DOHH2 (cell line): ENCODE measurements at regions not wholly inside any gene's neighbourhood (a gene's known extent, or its start where the extent isn't known, plus 50 kb on each side); places are given as distances from the start of the nearest gene placed in this dataset.
"Not testable (repeated sequence)": the region's sequence is repeated elsewhere in the genome, so short reads cannot be mapped to it uniquely, and the experiment has no call there.

Source experiments
- H3F3A ChIP-seq: fragments of 200-600 bp; sonication (generic), shearing (Covaris generic); 2 replicates; pipeline ENCODE4 v1.6.0; 2016; ENCODE audit warnings: antibody characterized with exemption, mild to moderate bottlenecking; ENCODE audit not compliant: control insufficient read depth, insufficient read depth
- H3K27ac ChIP-seq: fragments of 200-600 bp; sonication (generic); 2 replicates; pipeline ENCODE4 v1.5.1; 2014; ENCODE audit warnings: low read depth, mild to moderate bottlenecking, low read length, moderate library complexity
- H3K27me3 ChIP-seq: fragments of 200-600 bp; sonication (generic); 2 replicates; pipeline ENCODE4 v1.6.1; 2014; ENCODE audit warnings: mild to moderate bottlenecking, low read length, mixed read lengths; ENCODE audit not compliant: control insufficient read depth
- H3K36me3 ChIP-seq: fragments of 200-600 bp; sonication (generic); 2 replicates; pipeline ENCODE4 v1.6.1; 2014; ENCODE audit warnings: mild to moderate bottlenecking, low read length, moderate library complexity, mixed read lengths; ENCODE audit not compliant: control insufficient read depth
- H3K4me1 ChIP-seq: fragments of 200-600 bp; sonication (generic); 2 replicates; pipeline ENCODE4 v1.6.1; 2014; ENCODE audit warnings: mild to moderate bottlenecking, low read length, mixed read lengths; ENCODE audit not compliant: control insufficient read depth
- H3K4me2 ChIP-seq: fragments of 200-600 bp; sonication (generic); 2 replicates; pipeline ENCODE4 v1.6.0; 2014; ENCODE audit warnings: mild to moderate bottlenecking, low read length, moderate library complexity
- H3K4me3 ChIP-seq: fragments of 200-600 bp; sonication (generic); 2 replicates; pipeline ENCODE4 v1.5.1; 2014; ENCODE audit warnings: mild to moderate bottlenecking, low read length, mixed read lengths
- H3K79me2 ChIP-seq: fragments of 200-600 bp; sonication (generic); 2 replicates; pipeline ENCODE4 v1.6.1; 2014; ENCODE audit warnings: mild to moderate bottlenecking, low read length, mixed read lengths; ENCODE audit not compliant: control insufficient read depth
- H3K9me2 ChIP-seq: fragments of 200-600 bp; sonication (generic); replicated peaks from 2 replicates; pipeline ENCODE4 v1.6.1; 2014; ENCODE audit warnings: mild to moderate bottlenecking, low read length, mixed read lengths; ENCODE audit not compliant: control insufficient read depth
- H3K9me3 ChIP-seq: fragments of 200-600 bp; sonication (generic); 2 replicates; pipeline ENCODE4 v1.6.1; 2014; ENCODE audit warnings: antibody characterized with exemption, low read length, mixed read lengths; ENCODE audit not compliant: control insufficient read depth, insufficient read depth
- H4K20me1 ChIP-seq: fragments of 200-600 bp; sonication (generic); 2 replicates; pipeline ENCODE4 v1.6.0; 2014; ENCODE audit warnings: low read depth, mild to moderate bottlenecking, antibody characterized with exemption, low read length, moderate library complexity; ENCODE audit not compliant: control insufficient read depth, insufficient read depth
- EZH2phosphoT487 ChIP-seq: fragments of 200-600 bp; sonication (generic); IDR thresholded peaks from 2 replicates; pipeline ENCODE4 v1.6.1; 2017; ENCODE audit warnings: borderline replicate concordance, mild to moderate bottlenecking, antibody characterized with exemption, low read length, moderate library complexity, mixed read lengths
- TF ChIP-seq, protein P1 (sequence below): fragments of 200-600 bp; sonication (generic); IDR thresholded peaks from one replicate; pipeline ENCODE4 v1.5.1; 2014; ENCODE audit warnings: antibody characterized with exemption, mild to moderate bottlenecking, low read depth, low read length; ENCODE audit not compliant: poor library complexity, severe bottlenecking

DNA sequence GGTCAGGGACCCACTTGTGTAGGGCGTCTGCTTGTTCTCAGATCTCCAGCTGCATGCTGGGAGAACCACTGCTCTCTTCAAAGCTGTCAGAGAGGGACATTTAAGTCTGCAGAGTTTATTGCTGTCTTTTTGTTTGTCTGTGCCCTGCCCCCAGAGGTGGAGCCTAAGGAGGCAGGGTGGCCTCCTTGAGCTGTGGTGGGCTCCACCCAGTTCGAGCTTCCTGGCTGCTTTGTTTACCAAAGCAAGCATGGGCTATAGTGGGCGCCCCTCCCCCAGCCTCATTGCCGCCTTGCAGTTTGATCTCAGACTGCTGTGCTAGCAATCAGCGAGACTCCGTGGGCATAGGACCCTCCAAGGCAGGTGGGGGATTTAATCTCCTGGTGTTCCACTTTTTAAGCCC, 154.0 kb upstream of the MTMR8 start:
- H3K4me1 ChIP-seq, H3K9me2 ChIP-seq, H3K36me3 ChIP-seq, H3K27me3 ChIP-seq, H3K79me2 ChIP-seq, H3K4me2 ChIP-seq, H3K9me3 ChIP-seq, H3K27ac ChIP-seq, H4K20me1 ChIP-seq, H3K4me3 ChIP-seq, H3F3A ChIP-seq: not testable (repeated sequence)

DNA sequence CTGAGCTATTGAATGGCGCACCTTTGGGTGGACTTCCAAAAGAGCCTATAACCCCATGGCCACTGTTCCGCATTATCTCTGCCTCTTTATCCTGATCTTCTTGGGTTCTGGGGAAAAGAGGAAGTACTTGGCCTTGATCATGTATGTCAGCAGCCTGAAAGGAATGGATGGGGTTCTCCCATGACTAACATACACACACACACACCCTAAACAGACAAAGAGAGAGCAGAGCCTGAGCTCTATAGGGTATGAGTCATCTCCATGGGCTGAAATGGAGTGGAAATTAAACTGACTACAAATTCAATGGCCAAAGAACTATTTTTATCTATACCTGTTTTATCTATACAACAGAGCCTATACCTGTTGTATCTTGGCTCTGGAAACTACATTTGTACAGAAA, 141.5 kb upstream of the MTMR8 start:
- no peak overlapping the region for H3K4me3 ChIP-seq
- no peak for TF ChIP-seq EZH2phosphoT487
- TF ChIP-seq, protein P1, sequence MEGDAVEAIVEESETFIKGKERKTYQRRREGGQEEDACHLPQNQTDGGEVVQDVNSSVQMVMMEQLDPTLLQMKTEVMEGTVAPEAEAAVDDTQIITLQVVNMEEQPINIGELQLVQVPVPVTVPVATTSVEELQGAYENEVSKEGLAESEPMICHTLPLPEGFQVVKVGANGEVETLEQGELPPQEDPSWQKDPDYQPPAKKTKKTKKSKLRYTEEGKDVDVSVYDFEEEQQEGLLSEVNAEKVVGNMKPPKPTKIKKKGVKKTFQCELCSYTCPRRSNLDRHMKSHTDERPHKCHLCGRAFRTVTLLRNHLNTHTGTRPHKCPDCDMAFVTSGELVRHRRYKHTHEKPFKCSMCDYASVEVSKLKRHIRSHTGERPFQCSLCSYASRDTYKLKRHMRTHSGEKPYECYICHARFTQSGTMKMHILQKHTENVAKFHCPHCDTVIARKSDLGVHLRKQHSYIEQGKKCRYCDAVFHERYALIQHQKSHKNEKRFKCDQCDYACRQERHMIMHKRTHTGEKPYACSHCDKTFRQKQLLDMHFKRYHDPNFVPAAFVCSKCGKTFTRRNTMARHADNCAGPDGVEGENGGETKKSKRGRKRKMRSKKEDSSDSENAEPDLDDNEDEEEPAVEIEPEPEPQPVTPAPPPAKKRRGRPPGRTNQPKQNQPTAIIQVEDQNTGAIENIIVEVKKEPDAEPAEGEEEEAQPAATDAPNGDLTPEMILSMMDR, result no peak
- no peaks in the 10 kb centered on the region for H3F3A ChIP-seq
- no peaks in the 10 kb centered on the region for H3K36me3 ChIP-seq
- H3K79me2 ChIP-seq, result no peaks in the 10 kb centered on the region
- no peak overlapping the region for H3K4me2 ChIP-seq
- no peaks in the 10 kb centered on the region for H3K27me3 ChIP-seq
- H3K4me1 ChIP-seq, result no peaks in the 10 kb centered on the region
- no peaks in the 10 kb centered on the region for H4K20me1 ChIP-seq
- H3K9me2 ChIP-seq, result no peaks in the 10 kb centered on the region
- H3K9me3 ChIP-seq, result no peaks in the 10 kb centered on the region
- H3K27ac ChIP-seq, result no peak overlapping the region
